ENCODE measurements at regions not wholly inside any gene's neighbourhood (a gene's known extent, or its start where the extent isn't known, plus 50 kb on each side); places are given as distances from the start of the nearest gene placed in this dataset.
"Not testable (repeated sequence)": the region's sequence is repeated elsewhere in the genome, so short reads cannot be mapped to it uniquely, and the experiment has no call there.

- H3K4me1 ChIP-seq (ENCODE audit: control insufficient read depth, insufficient read depth, low read length): no peaks in the 10 kb centered on the region
- no peak for DNase-seq
- H3K9me3 ChIP-seq (ENCODE audit: control insufficient read depth, low read depth, low read length): peaks cover 15% of the 10 kb centered on the region
- WGBS (ENCODE audit: insufficient coverage, low lambda C conversion rate): 100% methylated on average over 1 of the region's 1 CpG
- H3K27ac ChIP-seq (ENCODE audit: low read length): no peak overlapping the region
- H3K36me3 ChIP-seq (ENCODE audit: control insufficient read depth, insufficient read depth, low read length): no peaks in the 10 kb centered on the region
- no peak overlapping the region for H3K4me3 ChIP-seq (ENCODE audit: low read length)
- H3K27me3 ChIP-seq (ENCODE audit: control insufficient read depth, insufficient read depth, low read length): no peaks in the 10 kb centered on the region
These were observed 182.6 kb upstream of the NOX3 start for GRCh38 chr6:155638200-155638599.

GRCh38 chr6:155635416-155635815 lies 179.8 kb upstream of the NOX3 start:
- Histone ChIP-seq H3K4me1 (ENCODE audit: control insufficient read depth, insufficient read depth, low read length) (no peaks in the 10 kb centered on the region), H3K4me3 (ENCODE audit: low read length) (no peak overlapping the region), H3K36me3 (ENCODE audit: control insufficient read depth, insufficient read depth, low read length) (no peaks in the 10 kb centered on the region), H3K27ac (ENCODE audit: low read length) (no peak overlapping the region), H3K27me3 (ENCODE audit: control insufficient read depth, insufficient read depth, low read length) (no peaks in the 10 kb centered on the region), H3K9me3 (ENCODE audit: control insufficient read depth, low read depth, low read length) (no peaks in the 10 kb centered on the region)
- no peak for DNase-seq
- WGBS (ENCODE audit: insufficient coverage, low lambda C conversion rate): no CpG with 5 or more reads among the region's 3 CpGs

- DNase-seq: no peak
- Histone ChIP-seq H3K4me3 (ENCODE audit: low read length) (no peak overlapping the region), H3K36me3 (ENCODE audit: control insufficient read depth, insufficient read depth, low read length) (no peaks in the 10 kb centered on the region), H3K9me3 (ENCODE audit: control insufficient read depth, low read depth, low read length) (peaks cover 4% of the 10 kb centered on the region), H3K27me3 (ENCODE audit: control insufficient read depth, insufficient read depth, low read length) (no peaks in the 10 kb centered on the region), H3K4me1 (ENCODE audit: control insufficient read depth, insufficient read depth, low read length) (no peaks in the 10 kb centered on the region), H3K27ac (ENCODE audit: low read length) (no peak overlapping the region)
- 100% methylated on average over 1 of the region's 2 CpGs for WGBS (ENCODE audit: insufficient coverage, low lambda C conversion rate)
These were observed 174.4 kb upstream of the NOX3 start for GRCh38 chr6:155630085-155630484.

- Histone ChIP-seq H3K4me1 (ENCODE audit: control insufficient read depth, insufficient read depth, low read length) (no peaks in the 10 kb centered on the region), H3K4me3 (ENCODE audit: low read length) (no peak overlapping the region), H3K27me3 (ENCODE audit: control insufficient read depth, insufficient read depth, low read length) (no peaks in the 10 kb centered on the region), H3K9me3 (ENCODE audit: control insufficient read depth, low read depth, low read length) (peaks cover 4% of the 10 kb centered on the region), H3K36me3 (ENCODE audit: control insufficient read depth, insufficient read depth, low read length) (no peaks in the 10 kb centered on the region), H3K27ac (ENCODE audit: low read length) (no peak overlapping the region)
- WGBS (ENCODE audit: insufficient coverage, low lambda C conversion rate): 100% methylated on average over 1 of the region's 6 CpGs
- DNase-seq: no peak
These were observed 174.0 kb upstream of the NOX3 start for GRCh38 chr6:155629652-155630051.

- no peaks in the 10 kb centered on the region for H3K27me3 ChIP-seq (ENCODE audit: control insufficient read depth, insufficient read depth, low read length)
- H3K27ac ChIP-seq (ENCODE audit: low read length): no peak overlapping the region
- WGBS (ENCODE audit: insufficient coverage, low lambda C conversion rate): 80% methylated on average over 1 of the region's 7 CpGs
- no peaks in the 10 kb centered on the region for H3K4me1 ChIP-seq (ENCODE audit: control insufficient read depth, insufficient read depth, low read length)
- DNase-seq: no peak
- H3K4me3 ChIP-seq (ENCODE audit: low read length): no peak overlapping the region
- no peaks in the 10 kb centered on the region for H3K36me3 ChIP-seq (ENCODE audit: control insufficient read depth, insufficient read depth, low read length)
- H3K9me3 ChIP-seq (ENCODE audit: control insufficient read depth, low read depth, low read length): peaks cover 4% of the 10 kb centered on the region
These were observed 172.7 kb upstream of the NOX3 start for GRCh38 chr6:155628306-155628705.

GRCh38 chr6:155627722-155628212 lies 172.1 kb upstream of the NOX3 start:
- not testable (repeated sequence) for H3K27ac ChIP-seq (ENCODE audit: low read length); DNase-seq; H3K4me1 ChIP-seq (ENCODE audit: control insufficient read depth, insufficient read depth, low read length); H3K27me3 ChIP-seq (ENCODE audit: control insufficient read depth, insufficient read depth, low read length); H3K36me3 ChIP-seq (ENCODE audit: control insufficient read depth, insufficient read depth, low read length); H3K4me3 ChIP-seq (ENCODE audit: low read length); H3K9me3 ChIP-seq (ENCODE audit: control insufficient read depth, low read depth, low read length)
- 96% methylated on average over 2 of the region's 4 CpGs for WGBS (ENCODE audit: insufficient coverage, low lambda C conversion rate)

- Histone ChIP-seq H3K4me3 (ENCODE audit: low read length) (no peak overlapping the region), H3K9me3 (ENCODE audit: control insufficient read depth, low read depth, low read length) (no peaks in the 10 kb centered on the region), H3K4me1 (ENCODE audit: control insufficient read depth, insufficient read depth, low read length) (no peaks in the 10 kb centered on the region), H3K27me3 (ENCODE audit: control insufficient read depth, insufficient read depth, low read length) (no peaks in the 10 kb centered on the region), H3K27ac (ENCODE audit: low read length) (no peak overlapping the region), H3K36me3 (ENCODE audit: control insufficient read depth, insufficient read depth, low read length) (no peaks in the 10 kb centered on the region)
- no peak for DNase-seq
- no CpG with 5 or more reads among the region's 2 CpGs for WGBS (ENCODE audit: insufficient coverage, low lambda C conversion rate)
These were observed 168.0 kb upstream of the NOX3 start for GRCh38 chr6:155623450-155624178.

GRCh38 chr6:155614606-155615005 lies 159.0 kb upstream of the NOX3 start:
- Histone ChIP-seq H3K36me3 (ENCODE audit: control insufficient read depth, insufficient read depth, low read length) (no peaks in the 10 kb centered on the region), H3K4me3 (ENCODE audit: low read length) (no peak overlapping the region), H3K27me3 (ENCODE audit: control insufficient read depth, insufficient read depth, low read length) (no peaks in the 10 kb centered on the region), H3K4me1 (ENCODE audit: control insufficient read depth, insufficient read depth, low read length) (no peaks in the 10 kb centered on the region), H3K27ac (ENCODE audit: low read length) (no peak overlapping the region), H3K9me3 (ENCODE audit: control insufficient read depth, low read depth, low read length) (peaks cover 8% of the 10 kb centered on the region)
- no CpG with 5 or more reads among the region's 4 CpGs for WGBS (ENCODE audit: insufficient coverage, low lambda C conversion rate)
- no peak for DNase-seq

GRCh38 chr6:155611742-155612141 lies 156.1 kb upstream of the NOX3 start:
- Histone ChIP-seq H3K4me1 (ENCODE audit: control insufficient read depth, insufficient read depth, low read length) (no peaks in the 10 kb centered on the region), H3K36me3 (ENCODE audit: control insufficient read depth, insufficient read depth, low read length) (no peaks in the 10 kb centered on the region), H3K27ac (ENCODE audit: low read length) (no peak overlapping the region), H3K9me3 (ENCODE audit: control insufficient read depth, low read depth, low read length) (peaks cover 8% of the 10 kb centered on the region), H3K27me3 (ENCODE audit: control insufficient read depth, insufficient read depth, low read length) (no peaks in the 10 kb centered on the region), H3K4me3 (ENCODE audit: low read length) (no peak overlapping the region)
- no peak for DNase-seq
- WGBS (ENCODE audit: insufficient coverage, low lambda C conversion rate): 100% methylated on average over 1 of the region's 1 CpG

- H3K4me1 ChIP-seq (ENCODE audit: control insufficient read depth, insufficient read depth, low read length): no peaks in the 10 kb centered on the region
- H3K9me3 ChIP-seq (ENCODE audit: control insufficient read depth, low read depth, low read length): no peaks in the 10 kb centered on the region
- 100% methylated on average over 1 of the region's 3 CpGs for WGBS (ENCODE audit: insufficient coverage, low lambda C conversion rate)
- no peaks in the 10 kb centered on the region for H3K27me3 ChIP-seq (ENCODE audit: control insufficient read depth, insufficient read depth, low read length)
- H3K36me3 ChIP-seq (ENCODE audit: control insufficient read depth, insufficient read depth, low read length): no peaks in the 10 kb centered on the region
- no peak overlapping the region for H3K4me3 ChIP-seq (ENCODE audit: low read length)
- no peak overlapping the region for H3K27ac ChIP-seq (ENCODE audit: low read length)
- DNase-seq: no peak
These were observed 149.4 kb upstream of the NOX3 start for GRCh38 chr6:155604991-155605390.

- no peaks in the 10 kb centered on the region for H3K4me1 ChIP-seq (ENCODE audit: control insufficient read depth, insufficient read depth, low read length)
- H3K27ac ChIP-seq (ENCODE audit: low read length): no peak overlapping the region
- no peaks in the 10 kb centered on the region for H3K27me3 ChIP-seq (ENCODE audit: control insufficient read depth, insufficient read depth, low read length)
- no peaks in the 10 kb centered on the region for H3K36me3 ChIP-seq (ENCODE audit: control insufficient read depth, insufficient read depth, low read length)
- H3K4me3 ChIP-seq (ENCODE audit: low read length): no peak overlapping the region
- H3K9me3 ChIP-seq (ENCODE audit: control insufficient read depth, low read depth, low read length): no peaks in the 10 kb centered on the region
- DNase-seq: no peak
- no CpG with 5 or more reads among the region's 3 CpGs for WGBS (ENCODE audit: insufficient coverage, low lambda C conversion rate)
These were observed 143.9 kb upstream of the NOX3 start for GRCh38 chr6:155599561-155599960.

Measured in large intestine (tissue), 3 donors.